Colonic mucosa (tissue), 4 donors: ENCODE measurements at regions not wholly inside any gene's neighbourhood (a gene's known extent, or its start where the extent isn't known, plus 50 kb on each side); places are given as distances from the start of the nearest gene placed in this dataset.

ENCODE experiments used
- DNase-seq: peaks from one replicate; pipeline ENCODE4 v3.0.0-alpha.2; 2020
- H3K27ac ChIP-seq: fragments of 200-600 bp; one replicate; pipeline ENCODE4 v1.8.0; 2021
- H3K27me3 ChIP-seq: fragments of 200-600 bp; one replicate; pipeline ENCODE4 v1.8.0; 2021
- H3K36me3 ChIP-seq: fragments of 200-600 bp; one replicate; pipeline ENCODE4 v1.8.0; 2021
- H3K4me1 ChIP-seq: fragments of 200-600 bp; one replicate; pipeline ENCODE4 v1.8.0; 2021; ENCODE audit warnings: mild to moderate bottlenecking
- H3K4me3 ChIP-seq: fragments of 200-600 bp; one replicate; pipeline ENCODE4 v1.8.0; 2021
- H3K9ac ChIP-seq, 2 donors: one replicate each; pipeline ENCODE4 v1.7.0; 2013; ENCODE audit warnings: control low read depth in 2 of 2, low read depth in 2 of 2, low read length in 2 of 2
- H3K9me3 ChIP-seq: fragments of 200-600 bp; one replicate; pipeline ENCODE4 v1.8.0; 2021
- CTCF ChIP-seq: fragments of 200-600 bp; IDR thresholded peaks from one replicate; pipeline ENCODE4 v1.8.0; 2022; ENCODE audit warnings: antibody characterized with exemption, mild to moderate bottlenecking
- intact Hi-C: fragments of 100-400 bp; cut with DNase I; formaldehyde crosslinking; loops from one replicate; pipeline ENCODE4 v1.14.1; 2022
- donor health status: healthy.
- donor health status: DM: no; HTN: no; CAD: no.
- donor health status: DM: no; HTN: no; CAD: no.

GRCh38 chr5:167831754-167832504 lies 459.5 kb upstream of the WWC1 start:
- H3K36me3 ChIP-seq: no peaks in the 10 kb centered on the region
- H3K4me3 ChIP-seq: no peak overlapping the region
- H3K27ac ChIP-seq: no peak overlapping the region
- DNase-seq: no peak
- intact Hi-C loops: no loop called here
- H3K9ac ChIP-seq: no peak overlapping the region
- TF ChIP-seq CTCF: no peak
- H3K9me3 ChIP-seq: no peaks in the 10 kb centered on the region
- no peaks in the 10 kb centered on the region for H3K27me3 ChIP-seq
- H3K4me1 ChIP-seq: no peaks in the 10 kb centered on the region

GRCh38 chr5:167832609-167833008 lies 458.8 kb upstream of the WWC1 start:
- no peaks in the 10 kb centered on the region for H3K27me3 ChIP-seq
- intact Hi-C loops: no loop called here

GRCh38 chr5:167833456-167833855 lies 458.0 kb upstream of the WWC1 start:
- DNase-seq: no peak
- no peak for TF ChIP-seq CTCF
- no peaks in the 10 kb centered on the region for H3K36me3 ChIP-seq
- no peak overlapping the region for H3K9ac ChIP-seq
- no peak overlapping the region for H3K4me3 ChIP-seq
- intact Hi-C loops: no loop called here
- H3K27ac ChIP-seq: no peak overlapping the region
- no peaks in the 10 kb centered on the region for H3K4me1 ChIP-seq
- H3K27me3 ChIP-seq: no peaks in the 10 kb centered on the region
- no peaks in the 10 kb centered on the region for H3K9me3 ChIP-seq

More at GRCh38 chr5:167832609-167833008, 458.8 kb upstream of the WWC1 start:
- no peak for DNase-seq
- Histone ChIP-seq H3K36me3 (no peaks in the 10 kb centered on the region), H3K9ac (no peak overlapping the region), H3K27ac (no peak overlapping the region), H3K9me3 (no peaks in the 10 kb centered on the region), H3K4me3 (no peak overlapping the region), H3K4me1 (no peaks in the 10 kb centered on the region)
- TF ChIP-seq CTCF: no peak

- no peaks in the 10 kb centered on the region for H3K4me1 ChIP-seq
- H3K27ac ChIP-seq: no peak overlapping the region
- DNase-seq: no peak
- H3K36me3 ChIP-seq: no peaks in the 10 kb centered on the region
- TF ChIP-seq CTCF: no peak
- no peak overlapping the region for H3K9ac ChIP-seq
- H3K9me3 ChIP-seq: no peaks in the 10 kb centered on the region
- H3K27me3 ChIP-seq: no peaks in the 10 kb centered on the region
- intact Hi-C loops: no loop called here
- no peak overlapping the region for H3K4me3 ChIP-seq
Observed at GRCh38 chr5:167835146-167835545, 456.3 kb upstream of the WWC1 start.

GRCh38 chr5:167837127-167837526 lies 454.3 kb upstream of the WWC1 start:
- no peaks in the 10 kb centered on the region for H3K27me3 ChIP-seq
- no peak overlapping the region for H3K4me3 ChIP-seq
- no peaks in the 10 kb centered on the region for H3K4me1 ChIP-seq
- H3K36me3 ChIP-seq: no peaks in the 10 kb centered on the region
- no peak overlapping the region for H3K27ac ChIP-seq
- H3K9me3 ChIP-seq: no peaks in the 10 kb centered on the region
- H3K9ac ChIP-seq: no peak overlapping the region
- TF ChIP-seq CTCF: no peak
- DNase-seq: no peak
- intact Hi-C loops: no loop called here
